IMR-90 (cell line): ENCODE measurements at regions not wholly inside any gene's neighbourhood (a gene's known extent, or its start where the extent isn't known, plus 50 kb on each side); places are given as distances from the start of the nearest gene placed in this dataset.

Experiments
- ATAC-seq: fragments of 200-7000 bp; cut with Tn5 transposase; 2 replicates; pipeline ENCODE4 v1.9.1; 2020; ENCODE audit warnings: low read depth, mild to moderate bottlenecking, moderate library complexity
- BruUV-seq: library from RNA; stranded (reverse); fragments of 400-500 nt; replicated peaks from 2 replicates; lab custom pipeline; 2021; lab: Mats Ljungman, UMichigan
- CTCF ChIA-PET: fragments of 300-600 bp; formaldehyde crosslinking; extraction: SDS; loops from one replicate; lab custom pipeline; 2021; ENCODE audit warnings: antibody characterized with exemption; lab: Yijun Ruan, JAX
- POLR2A ChIA-PET: fragments of 300-600 bp; sonication (Branson Sonifier 250); formaldehyde crosslinking; loops from one replicate; lab custom pipeline; 2022; ENCODE audit warnings: antibody characterized with exemption; ENCODE audit not compliant: unreplicated experiment; lab: Charles Lee
- DNase-seq: peaks from one replicate; pipeline ENCODE4 v3.0.0; 2013
- H2AFZ ChIP-seq: replicated peaks from 2 replicates; pipeline ENCODE3; 2013; ENCODE audit warnings: low read length, mild to moderate bottlenecking; ENCODE audit not compliant: poor library complexity
- H2AK5ac ChIP-seq: 2 replicates; pipeline ENCODE4 v1.6.1; 2013; ENCODE audit warnings: low read depth, low read length, inconsistent platforms
- H2AK9ac ChIP-seq: replicated peaks from 2 replicates; pipeline ENCODE3; 2013; ENCODE audit warnings: mild to moderate bottlenecking, low read depth, low read length, moderate library complexity; ENCODE audit not compliant: poor library complexity
- H2BK120ac ChIP-seq: 2 replicates; pipeline ENCODE4 v1.6.1; 2013; ENCODE audit warnings: low read depth, low read length, inconsistent platforms
- H2BK15ac ChIP-seq: 3 replicates; pipeline ENCODE4 v1.6.1; 2013; ENCODE audit warnings: low read depth, low read length, inconsistent platforms
- H2BK20ac ChIP-seq: 2 replicates; pipeline ENCODE4 v1.6.1; 2013; ENCODE audit warnings: low read depth, mild to moderate bottlenecking, inconsistent platforms, low read length, moderate library complexity
- H2BK5ac ChIP-seq: 2 replicates; pipeline ENCODE4 v1.6.1; 2013; ENCODE audit warnings: mild to moderate bottlenecking, low read depth, low read length, inconsistent platforms; ENCODE audit not compliant: poor library complexity, severe bottlenecking
- H3K14ac ChIP-seq: replicated peaks from 2 replicates; pipeline ENCODE4 v1.6.1; 2013; ENCODE audit warnings: low read depth, low read length, inconsistent platforms
- H3K18ac ChIP-seq: 2 replicates; pipeline ENCODE4 v1.6.1; 2013; ENCODE audit warnings: low read depth, low read length, control low read depth
- H3K23ac ChIP-seq: 2 replicates; pipeline ENCODE4 v1.6.1; 2013; ENCODE audit warnings: low read depth, low read length, inconsistent platforms
- H3K27ac ChIP-seq: 2 replicates; pipeline ENCODE4 v1.5.1; 2013; ENCODE audit warnings: mild to moderate bottlenecking, control low read depth, low read length; ENCODE audit not compliant: insufficient read depth
- H3K27me3 ChIP-seq: 2 replicates; pipeline ENCODE4 v1.6.1; 2013; ENCODE audit warnings: low read length; ENCODE audit not compliant: control insufficient read depth, insufficient read depth
- H3K36me3 ChIP-seq: 2 replicates; pipeline ENCODE4 v1.6.1; 2013; ENCODE audit warnings: low read length, mixed read lengths; ENCODE audit not compliant: control insufficient read depth, insufficient read depth
- H3K4ac ChIP-seq: 2 replicates; pipeline ENCODE4 v1.6.1; 2013; ENCODE audit warnings: low read depth, low read length, inconsistent platforms
- H3K4me1 ChIP-seq: 2 replicates; pipeline ENCODE4 v1.6.1; 2013; ENCODE audit warnings: low read length, mixed read lengths; ENCODE audit not compliant: control insufficient read depth, insufficient read depth
- H3K4me2 ChIP-seq: 2 replicates; pipeline ENCODE4 v1.6.1; 2013; ENCODE audit warnings: low read depth, mild to moderate bottlenecking, control low read depth, low read length, moderate library complexity
- H3K4me3 ChIP-seq: 2 replicates; pipeline ENCODE4 v1.5.1; 2013; ENCODE audit warnings: low read depth, mild to moderate bottlenecking, control low read depth, low read length, moderate library complexity; ENCODE audit not compliant: insufficient read depth
- H3K56ac ChIP-seq: 2 replicates; pipeline ENCODE4 v1.6.1; 2013; ENCODE audit warnings: low read length, inconsistent platforms; ENCODE audit not compliant: insufficient read depth; ENCODE audit errors: extremely low read depth
- H3K79me1 ChIP-seq, 2 experiments: 2 replicates each; pipeline ENCODE4 v1.6.1; 2013; ENCODE audit warnings: low read length in 2 of 2, inconsistent platforms in 1 of 2, low read depth in 1 of 2
- H3K9ac ChIP-seq: 2 replicates; pipeline ENCODE4 v1.6.1; 2013; ENCODE audit warnings: low read depth, low read length, control low read depth
- H3K9me1 ChIP-seq: 2 replicates; pipeline ENCODE4 v1.6.1; 2013; ENCODE audit warnings: low read length, inconsistent platforms; ENCODE audit not compliant: insufficient read depth
- H3K9me3 ChIP-seq: 2 replicates; pipeline ENCODE4 v1.6.1; 2013; ENCODE audit warnings: low read length; ENCODE audit not compliant: control insufficient read depth, insufficient read depth
- H4K20me1 ChIP-seq: 2 replicates; pipeline ENCODE4 v1.6.1; 2013; ENCODE audit warnings: low read length, inconsistent platforms; ENCODE audit not compliant: insufficient read depth
- H4K5ac ChIP-seq: 2 replicates; pipeline ENCODE4 v1.6.1; 2013; ENCODE audit warnings: mild to moderate bottlenecking, low read depth, low read length, control low read depth
- H4K8ac ChIP-seq, 2 experiments: 2 replicates each; pipeline ENCODE4 v1.6.1; 2013; ENCODE audit warnings: low read depth in 2 of 2, low read length in 2 of 2, control low read depth in 1 of 2, inconsistent platforms in 1 of 2
- H4K91ac ChIP-seq: 2 replicates; pipeline ENCODE4 v1.6.1; 2013; ENCODE audit warnings: low read depth, low read length, inconsistent platforms; ENCODE audit not compliant: insufficient read depth
- RCOR1 ChIP-seq: IDR thresholded peaks from 2 replicates; pipeline ENCODE4 v1.6.1; 2012; ENCODE audit warnings: mild to moderate bottlenecking, low read length, improper control_type of control experiment; ENCODE audit not compliant: insufficient replicate concordance
- WGBS, 2 experiments: methylation state at CpG; one replicate each; pipeline versions ENCODE4 v1.1.5 to v1.1.7; 2013; ENCODE audit warnings: missing lambda C conversion rate in 2 of 2; ENCODE audit not compliant: insufficient read length in 1 of 2; ENCODE audit errors: extremely low coverage in 2 of 2; 5-methylcytosine and 5-hydroxymethylcytosine counted together
- dilution Hi-C: fragments of 300-500 bp; cut with HindIII; formaldehyde crosslinking; loops from one replicate; pipeline ENCODE4 v1.14.3; 2018; ENCODE audit warnings: low sequenced_read_pairs; ENCODE audit not compliant: unreplicated experiment
- in situ Hi-C: fragments of 300-500 bp; cut with MboI; formaldehyde crosslinking; loops from 3 replicates; pipeline ENCODE4 v1.14.3; 2019; ENCODE audit warnings: low sequenced_read_pairs, inconsistent platforms, mixed read lengths
- intact Hi-C: fragments of 100-400 bp; cut with micrococcal nuclease; formaldehyde crosslinking; loops from 2 replicates; pipeline ENCODE4 v1.10.0; 2022

DNA sequence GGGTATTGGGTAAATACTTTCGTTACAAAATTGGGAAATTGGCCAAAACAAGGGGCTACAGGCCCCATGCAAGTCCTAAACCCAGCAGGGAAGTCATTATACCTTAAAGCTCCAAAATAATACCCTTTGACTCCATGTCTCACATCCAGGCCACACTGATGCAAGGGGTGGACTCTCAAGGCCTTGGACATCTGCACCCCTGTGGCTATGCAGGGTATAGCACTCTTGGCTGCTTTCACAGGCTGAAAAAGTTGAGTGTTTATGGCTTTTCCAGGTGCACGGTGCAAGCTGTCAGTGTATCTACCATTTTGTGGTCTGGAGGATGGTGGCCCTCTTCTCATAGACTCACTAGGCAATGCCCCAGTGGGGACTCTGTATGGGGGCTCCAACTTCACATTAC lies 326.5 kb downstream of the TEX13C start:
- Histone ChIP-seq H2BK5ac (no peak overlapping the region), H3K9me1 (no peaks in the 10 kb centered on the region), H3K9me3 (no peaks in the 10 kb centered on the region; the same call in 1 of the 2 replicates), H4K5ac (no peak overlapping the region), H3K79me1 (no peaks in the 10 kb centered on the region), H2AFZ (no peak overlapping the region), H4K8ac (no peak overlapping the region), H3K23ac (no peak overlapping the region), H2BK20ac (no peak overlapping the region), H3K56ac (no peak overlapping the region), H4K91ac (no peak overlapping the region), H3K9ac (no peak overlapping the region), H2BK120ac (no peak overlapping the region), H3K36me3 (no peaks in the 10 kb centered on the region), H3K4ac (no peak overlapping the region), H2AK9ac (no peak overlapping the region), H3K4me3 (no peak overlapping the region), H3K4me1 (no peaks in the 10 kb centered on the region), H2BK15ac (no peak overlapping the region), H3K27me3 (no peaks in the 10 kb centered on the region), H4K20me1 (no peaks in the 10 kb centered on the region), H3K14ac (no peak overlapping the region), H3K27ac (no peak overlapping the region), H2AK5ac (no peak overlapping the region), H3K18ac (no peak overlapping the region), H3K4me2 (no peak overlapping the region)
- DNase-seq (no peak), ATAC-seq (no peak)
- in situ Hi-C loops = no loop called here
- ChIA-PET CTCF (no interaction called here), POLR2A (interaction anchor here (0.6 kb wide), 1 partner anchor 1268 kb away, joined by 3 read pairs; no protein-coding TSS in a partner anchor)
- no TSS peak for BruUV-seq
- no peak for TF ChIP-seq RCOR1
- intact Hi-C loops = no loop called here
- WGBS, 2 experiments = 20% methylated on average over 1 of the region's 2 CpGs; no CpG with 5 or more reads in 1 of the 2 experiments
- dilution Hi-C loops = no loop called here
